ENCODE measurements at regions not wholly inside any gene's neighbourhood (a gene's known extent, or its start where the extent isn't known, plus 50 kb on each side); places are given as distances from the start of the nearest gene placed in this dataset.

- H3K36me3 ChIP-seq (replicated peaks; ENCODE audit: control insufficient read depth, insufficient read depth, low read length), result no peaks in the 10 kb centered on the region
- no peak for DNase-seq
- H3K4me3 ChIP-seq (ENCODE audit: insufficient read depth, low read depth, low read length), result no peak overlapping the region
- H3K27me3 ChIP-seq (ENCODE audit: control insufficient read depth, insufficient read depth, low read length), result no peaks in the 10 kb centered on the region
Measured at GRCh38 chr3:180092889-180093288, 56.2 kb upstream of the PEX5L start.

DNA sequence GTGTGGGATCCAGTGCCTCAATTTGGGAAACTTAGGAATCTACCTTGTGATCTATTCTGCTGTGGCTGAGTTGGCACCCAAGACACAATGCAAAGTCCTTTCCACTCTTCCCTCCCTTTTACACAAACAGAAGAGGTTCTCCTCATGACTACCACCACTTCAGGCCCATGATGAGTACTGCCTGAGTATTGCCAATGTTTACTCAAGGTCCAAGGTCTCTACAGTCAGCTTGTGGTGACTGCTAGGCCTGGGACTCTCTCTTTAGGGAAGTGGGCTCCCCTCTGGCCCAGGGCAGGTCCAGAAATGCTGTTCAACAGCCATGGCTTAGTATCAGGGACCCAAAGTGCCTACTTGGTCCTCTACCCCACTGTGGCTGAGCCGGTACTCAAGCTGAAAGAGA lies 56.8 kb upstream of the PEX5L start:
- Histone ChIP-seq H3K4me3 (ENCODE audit: insufficient read depth, low read depth, low read length) (no peak overlapping the region), H3K27me3 (ENCODE audit: control insufficient read depth, insufficient read depth, low read length) (no peaks in the 10 kb centered on the region), H3K36me3 (replicated peaks; ENCODE audit: control insufficient read depth, insufficient read depth, low read length) (no peaks in the 10 kb centered on the region)
- DNase-seq, result no peak

DNA sequence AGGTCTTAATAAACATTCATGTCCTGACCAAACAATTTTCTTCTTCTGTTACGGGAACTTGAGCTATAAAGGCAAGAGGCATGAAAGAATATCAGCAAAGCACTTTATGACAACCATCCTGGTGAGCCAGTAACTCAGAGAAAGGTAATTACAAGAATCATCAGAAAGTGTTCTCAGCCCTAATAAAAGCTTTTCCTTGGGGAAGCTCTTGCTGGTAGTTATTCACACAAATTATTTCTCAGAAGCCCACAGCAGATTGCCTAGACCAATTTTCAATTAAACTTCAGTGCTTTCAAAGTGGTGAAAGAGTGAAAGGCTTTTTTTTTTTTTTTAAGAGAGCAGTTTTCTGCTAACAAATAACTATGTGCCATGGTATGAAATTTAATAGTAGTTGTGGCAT lies 60.9 kb upstream of the PEX5L start:
- no peaks in the 10 kb centered on the region for H3K27me3 ChIP-seq (ENCODE audit: control insufficient read depth, insufficient read depth, low read length)

GRCh38 chr3:180102134-180102533 lies 65.4 kb upstream of the PEX5L start:
- H3K36me3 ChIP-seq (replicated peaks; ENCODE audit: control insufficient read depth, insufficient read depth, low read length), result no peaks in the 10 kb centered on the region
- DNase-seq, result peak; percentile 17
- no peak overlapping the region for H3K4me3 ChIP-seq (ENCODE audit: insufficient read depth, low read depth, low read length)

More for the DNA sequence above, 60.9 kb upstream of the PEX5L start:
- Histone ChIP-seq H3K4me3 (ENCODE audit: insufficient read depth, low read depth, low read length) (no peak overlapping the region), H3K36me3 (replicated peaks; ENCODE audit: control insufficient read depth, insufficient read depth, low read length) (no peaks in the 10 kb centered on the region)
- no peak for DNase-seq

GRCh38 chr3:180102604-180103003 lies 65.9 kb upstream of the PEX5L start:
- H3K27me3 ChIP-seq (ENCODE audit: control insufficient read depth, insufficient read depth, low read length), result no peaks in the 10 kb centered on the region
- H3K4me3 ChIP-seq (ENCODE audit: insufficient read depth, low read depth, low read length), result no peak overlapping the region
- H3K36me3 ChIP-seq (replicated peaks; ENCODE audit: control insufficient read depth, insufficient read depth, low read length), result no peaks in the 10 kb centered on the region
- no peak for DNase-seq

More at GRCh38 chr3:180102134-180102533, 65.4 kb upstream of the PEX5L start:
- H3K27me3 ChIP-seq (ENCODE audit: control insufficient read depth, insufficient read depth, low read length), result no peaks in the 10 kb centered on the region

DNA sequence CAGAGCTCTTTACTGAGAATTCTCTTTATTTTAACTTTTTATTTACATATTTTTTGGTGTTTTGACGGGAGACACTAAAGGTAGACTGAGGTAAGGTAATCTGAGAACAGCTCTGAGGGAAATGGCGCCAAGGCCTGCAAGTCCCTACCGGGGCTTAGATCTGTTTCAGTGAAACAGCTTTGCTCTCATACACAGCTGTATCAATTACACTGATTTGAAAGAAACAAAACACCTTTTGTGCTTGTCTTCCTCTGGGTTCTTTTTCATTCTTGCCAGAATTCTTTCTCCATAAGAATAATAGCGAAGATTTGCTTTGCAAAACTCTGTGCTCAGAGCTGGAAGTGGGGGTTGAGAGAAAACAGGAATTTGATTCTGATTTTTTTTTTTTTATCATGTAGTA lies 79.5 kb upstream of the PEX5L start:
- no peaks in the 10 kb centered on the region for H3K27me3 ChIP-seq (ENCODE audit: control insufficient read depth, insufficient read depth, low read length)
- DNase-seq, result no peak
- H3K4me3 ChIP-seq (ENCODE audit: insufficient read depth, low read depth, low read length), result no peak overlapping the region
- H3K36me3 ChIP-seq (replicated peaks; ENCODE audit: control insufficient read depth, insufficient read depth, low read length), result no peaks in the 10 kb centered on the region

DNA sequence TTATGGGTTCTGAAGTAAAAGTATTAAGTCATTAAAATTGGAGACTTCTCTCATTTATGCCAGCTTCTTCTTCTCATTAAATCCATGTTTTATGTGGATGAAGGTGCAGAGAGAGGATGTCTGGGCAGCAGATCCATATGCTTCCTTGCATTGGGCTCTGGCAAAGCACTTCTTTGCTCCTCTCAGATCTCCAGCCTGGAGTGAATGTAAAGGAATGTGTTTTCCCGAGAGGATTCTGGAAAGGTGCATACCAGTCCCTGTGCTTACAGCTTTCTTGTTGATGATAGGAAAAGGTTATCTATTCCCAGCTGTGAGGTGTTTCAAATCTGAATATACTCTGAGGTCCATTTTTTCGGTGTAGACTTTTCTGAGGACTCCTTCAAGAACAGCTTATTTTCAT lies 79.9 kb upstream of the PEX5L start:
- no peaks in the 10 kb centered on the region for H3K27me3 ChIP-seq (ENCODE audit: control insufficient read depth, insufficient read depth, low read length)
- H3K4me3 ChIP-seq (ENCODE audit: insufficient read depth, low read depth, low read length), result no peak overlapping the region
- no peaks in the 10 kb centered on the region for H3K36me3 ChIP-seq (replicated peaks; ENCODE audit: control insufficient read depth, insufficient read depth, low read length)
- peak; percentile 28 for DNase-seq

DNA sequence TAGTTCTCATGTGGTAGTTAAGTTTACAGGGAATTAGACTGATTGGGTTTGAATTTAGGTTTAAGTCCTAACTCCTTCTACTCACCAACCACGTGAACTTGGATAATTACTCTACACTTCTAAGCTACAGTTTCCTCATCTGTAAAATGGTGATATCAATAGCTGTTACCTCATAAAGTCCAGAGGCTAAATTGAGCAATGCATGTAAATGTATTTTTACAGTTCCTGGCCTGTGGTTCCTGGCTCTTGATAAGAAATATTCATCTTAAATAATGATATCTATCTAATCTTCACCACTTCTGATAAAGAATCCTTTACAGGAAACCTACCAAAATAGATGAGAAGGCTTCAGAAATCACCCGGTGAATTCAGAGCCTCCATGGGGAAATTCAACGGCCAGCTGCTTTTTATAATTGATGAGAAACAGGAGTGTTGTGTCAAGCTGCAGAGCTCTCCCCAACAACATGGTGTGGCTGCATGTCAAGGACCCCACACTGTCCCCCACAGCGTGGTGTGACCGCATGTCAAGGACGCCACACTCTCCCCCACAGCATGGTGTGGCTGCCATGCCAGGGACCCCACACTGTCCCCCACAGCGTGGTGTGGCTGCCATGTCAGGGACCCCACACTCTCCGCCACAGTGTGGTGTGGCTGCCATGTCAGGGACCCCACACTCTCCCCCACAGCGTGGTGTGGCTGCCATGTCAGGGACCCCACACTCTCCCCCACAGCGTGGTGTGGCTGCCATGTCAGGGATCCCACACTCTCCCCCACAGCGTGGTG lies 80.8 kb upstream of the PEX5L start:
- no peaks in the 10 kb centered on the region for H3K36me3 ChIP-seq (replicated peaks; ENCODE audit: control insufficient read depth, insufficient read depth, low read length)
- DNase-seq, result no peak
- no peaks in the 10 kb centered on the region for H3K27me3 ChIP-seq (ENCODE audit: control insufficient read depth, insufficient read depth, low read length)
- H3K4me3 ChIP-seq (ENCODE audit: insufficient read depth, low read depth, low read length), result no peak overlapping the region

- no peak for DNase-seq
- Histone ChIP-seq H3K27me3 (ENCODE audit: control insufficient read depth, insufficient read depth, low read length) (no peaks in the 10 kb centered on the region), H3K4me3 (ENCODE audit: insufficient read depth, low read depth, low read length) (no peak overlapping the region), H3K36me3 (replicated peaks; ENCODE audit: control insufficient read depth, insufficient read depth, low read length) (no peaks in the 10 kb centered on the region)
Measured at GRCh38 chr3:180119567-180119966, 82.8 kb upstream of the PEX5L start.

GRCh38 chr3:180123928-180124327 lies 87.2 kb upstream of the PEX5L start:
- Histone ChIP-seq H3K27me3 (ENCODE audit: control insufficient read depth, insufficient read depth, low read length) (no peaks in the 10 kb centered on the region), H3K36me3 (replicated peaks; ENCODE audit: control insufficient read depth, insufficient read depth, low read length) (no peaks in the 10 kb centered on the region), H3K4me3 (ENCODE audit: insufficient read depth, low read depth, low read length) (no peak overlapping the region)
- DNase-seq, result no peak

- Histone ChIP-seq H3K4me3 (ENCODE audit: insufficient read depth, low read depth, low read length) (no peak overlapping the region), H3K36me3 (replicated peaks; ENCODE audit: control insufficient read depth, insufficient read depth, low read length) (no peaks in the 10 kb centered on the region), H3K27me3 (ENCODE audit: control insufficient read depth, insufficient read depth, low read length) (no peaks in the 10 kb centered on the region)
- DNase-seq, result no peak
Measured at GRCh38 chr3:180131169-180131568, 94.4 kb upstream of the PEX5L start.

DNA sequence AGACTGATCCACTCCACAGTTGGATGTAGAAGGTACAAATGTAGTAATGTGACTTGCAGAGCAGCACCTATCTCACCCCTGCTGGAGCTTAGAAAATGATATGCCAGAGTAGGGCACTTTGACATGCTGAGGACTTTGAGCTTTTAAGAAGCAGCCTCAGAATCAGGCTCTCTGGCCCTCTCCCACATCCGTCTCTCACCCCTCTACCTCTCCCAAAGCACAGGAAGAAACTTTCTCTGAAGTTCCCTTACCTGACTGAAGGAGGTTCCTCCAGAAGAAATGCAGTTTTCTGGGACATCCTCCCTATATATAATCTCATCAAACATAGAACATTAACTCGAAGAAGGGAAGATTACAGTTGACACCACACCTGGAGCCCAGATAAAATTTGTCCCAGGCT lies 98.4 kb upstream of the PEX5L start:
- H3K27me3 ChIP-seq (ENCODE audit: control insufficient read depth, insufficient read depth, low read length), result no peaks in the 10 kb centered on the region
- H3K36me3 ChIP-seq (replicated peaks; ENCODE audit: control insufficient read depth, insufficient read depth, low read length), result no peaks in the 10 kb centered on the region
- H3K4me3 ChIP-seq (ENCODE audit: insufficient read depth, low read depth, low read length), result no peak overlapping the region
- DNase-seq, result no peak

DNA sequence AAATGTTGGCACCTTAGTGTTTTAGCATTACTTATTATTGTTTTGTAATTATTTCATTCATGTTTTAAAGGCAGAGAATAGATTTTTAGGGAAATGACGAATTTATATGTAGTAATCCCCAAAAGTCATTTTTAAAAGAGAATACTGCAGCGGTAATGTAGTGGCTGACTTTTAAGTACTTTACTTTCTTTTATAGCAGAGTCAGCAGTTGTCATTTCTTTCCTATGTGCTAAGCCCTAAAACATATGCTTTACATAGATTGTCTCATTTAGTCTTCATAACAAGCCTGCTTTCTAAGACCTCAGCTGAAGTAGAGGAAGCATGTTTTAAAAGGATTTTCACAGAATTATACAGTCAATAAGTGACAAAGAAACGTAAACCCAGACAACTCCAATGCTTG lies 102.1 kb upstream of the PEX5L start:
- Histone ChIP-seq H3K36me3 (replicated peaks; ENCODE audit: control insufficient read depth, insufficient read depth, low read length) (no peaks in the 10 kb centered on the region), H3K4me3 (ENCODE audit: insufficient read depth, low read depth, low read length) (no peak overlapping the region), H3K27me3 (ENCODE audit: control insufficient read depth, insufficient read depth, low read length) (no peaks in the 10 kb centered on the region)
- no peak for DNase-seq

DNA sequence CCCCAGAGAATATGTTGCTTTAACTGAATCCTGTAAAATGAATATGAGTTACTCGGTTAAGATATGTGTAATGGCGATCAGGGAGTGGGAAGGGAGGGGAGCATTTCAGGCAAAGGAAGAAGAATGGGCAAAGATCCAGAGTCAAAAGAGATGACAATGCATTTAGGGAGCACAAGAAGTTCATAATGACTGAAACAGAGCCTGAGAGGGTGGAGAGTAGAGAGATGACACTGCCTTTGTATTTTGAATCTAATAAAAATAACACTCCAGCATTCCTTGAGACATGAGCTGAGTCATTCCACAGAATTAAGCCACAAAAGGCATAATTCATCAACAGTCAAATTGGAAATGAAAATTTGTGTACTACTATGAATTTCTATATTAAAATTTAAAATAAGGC lies 105.3 kb upstream of the PEX5L start:
- H3K27me3 ChIP-seq (ENCODE audit: control insufficient read depth, insufficient read depth, low read length), result no peaks in the 10 kb centered on the region
- no peaks in the 10 kb centered on the region for H3K36me3 ChIP-seq (replicated peaks; ENCODE audit: control insufficient read depth, insufficient read depth, low read length)
- no peak overlapping the region for H3K4me3 ChIP-seq (ENCODE audit: insufficient read depth, low read depth, low read length)
- DNase-seq, result no peak

- H3K4me3 ChIP-seq (ENCODE audit: insufficient read depth, low read depth, low read length), result no peak overlapping the region
- no peaks in the 10 kb centered on the region for H3K27me3 ChIP-seq (ENCODE audit: control insufficient read depth, insufficient read depth, low read length)
- DNase-seq, result no peak
- no peaks in the 10 kb centered on the region for H3K36me3 ChIP-seq (replicated peaks; ENCODE audit: control insufficient read depth, insufficient read depth, low read length)
Measured at GRCh38 chr3:180142472-180142871, 105.7 kb upstream of the PEX5L start.

DNA sequence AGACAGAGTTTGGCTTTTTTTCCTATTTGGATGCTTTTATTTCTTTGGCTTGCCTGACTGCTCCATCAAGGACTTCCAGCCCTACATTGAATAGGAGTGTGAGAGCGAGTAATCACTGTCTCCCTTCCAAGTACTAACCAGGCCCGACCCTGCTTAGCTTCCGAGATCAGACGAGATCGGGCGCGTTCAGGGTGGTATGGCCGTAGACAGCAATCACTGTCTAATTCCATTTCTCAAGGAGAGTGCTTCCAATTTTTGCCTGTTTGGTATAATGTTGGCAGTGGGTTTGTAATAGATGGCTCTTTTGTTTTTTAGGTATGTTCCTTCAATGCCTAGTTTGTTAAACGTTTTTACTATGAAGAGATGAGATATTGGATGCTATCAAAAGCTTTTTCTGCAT lies 125.0 kb upstream of the PEX5L start:
- Histone ChIP-seq H3K36me3 (replicated peaks; ENCODE audit: control insufficient read depth, insufficient read depth, low read length) (no peaks in the 10 kb centered on the region), H3K4me3 (ENCODE audit: insufficient read depth, low read depth, low read length) (no peak overlapping the region), H3K27me3 (ENCODE audit: control insufficient read depth, insufficient read depth, low read length) (no peaks in the 10 kb centered on the region)
- no peak for DNase-seq

Measured in H7 (cell line).